Nephron (organoid): ENCODE measurements at regions not wholly inside any gene's neighbourhood (a gene's known extent, or its start where the extent isn't known, plus 50 kb on each side); places are given as distances from the start of the nearest gene placed in this dataset.
A peak's percentile ranks its signal among the peaks of the same experiment; 100 is the strongest.

Experiments used
- H3K27ac Mint-ChIP-seq, 3 experiments: 2 replicates each; pipeline ENCODE4 v1.8.0; 2020; ENCODE audit warnings: mixed read lengths in 3 of 3, mild to moderate bottlenecking in 2 of 3, moderate library complexity in 1 of 3
- H3K27me3 Mint-ChIP-seq: 2 replicates; pipeline ENCODE4 v1.8.0; 2021; ENCODE audit warnings: low read depth, mild to moderate bottlenecking, moderate library complexity, mixed read lengths
- H3K36me3 Mint-ChIP-seq: 2 replicates; pipeline ENCODE4 v1.8.0; 2020; ENCODE audit warnings: low read depth, mixed read lengths
- H3K4me1 Mint-ChIP-seq: 2 replicates; pipeline ENCODE4 v1.8.0; 2020; ENCODE audit warnings: mixed read lengths
- H3K4me3 Mint-ChIP-seq, 3 experiments: 2 replicates each; pipeline ENCODE4 v1.8.0; 2020; ENCODE audit warnings: mild to moderate bottlenecking in 3 of 3, mixed read lengths in 3 of 3, moderate library complexity in 2 of 3
- H3K9me3 Mint-ChIP-seq: 2 replicates; pipeline ENCODE4 v1.8.0; 2020; ENCODE audit warnings: mixed read lengths
- CTCF ChIP-seq, 3 experiments: fragments of 200-600 bp; sonication (generic); IDR thresholded peaks; one replicate each; pipeline ENCODE4 v1.5.0; 2021; ENCODE audit warnings: antibody characterized with exemption in 3 of 3; ENCODE audit not compliant: unreplicated experiment in 3 of 3

GRCh38 chr3:124562769-124563168, 167.5 kb upstream of the UMPS start:
- Mint-ChIP-seq H3K9me3 (no peaks in the 10 kb centered on the region), H3K27ac (no peak overlapping the region), H3K27me3 (peaks cover 4% of the 10 kb centered on the region), H3K4me3 (no peak overlapping the region), H3K36me3 (no peaks in the 10 kb centered on the region), H3K4me1 (peaks cover 47% of the 10 kb centered on the region)
- TF ChIP-seq CTCF (IDR thresholded peaks at IDR 0.05; ENCODE audit: unreplicated experiment in 3 of 3), result no peak

GRCh38 chr3:124563376-124563775, 166.9 kb upstream of the UMPS start:
- Mint-ChIP-seq H3K27me3 (peaks cover 4% of the 10 kb centered on the region), H3K4me1 (peaks cover 44% of the 10 kb centered on the region), H3K36me3 (no peaks in the 10 kb centered on the region), H3K9me3 (no peaks in the 10 kb centered on the region), H3K4me3 (no peak overlapping the region), H3K27ac (no peak overlapping the region)
- TF ChIP-seq CTCF (IDR thresholded peaks at IDR 0.05; ENCODE audit: unreplicated experiment in 3 of 3), result no peak

- Mint-ChIP-seq H3K4me1 (peaks cover 28% of the 10 kb centered on the region), H3K9me3 (no peaks in the 10 kb centered on the region), H3K4me3 (no peak overlapping the region)
Observed at GRCh38 chr3:124565013-124565412, 165.2 kb upstream of the UMPS start.

GRCh38 chr3:124565551-124565950, 164.7 kb upstream of the UMPS start:
- H3K36me3 Mint-ChIP-seq, result no peaks in the 10 kb centered on the region
- TF ChIP-seq CTCF (IDR thresholded peaks at IDR 0.05; ENCODE audit: unreplicated experiment in 3 of 3), result no peak

More at GRCh38 chr3:124565013-124565412, 165.2 kb upstream of the UMPS start:
- H3K36me3 Mint-ChIP-seq, result no peaks in the 10 kb centered on the region
- peak; percentile 83 to 96 (median 91) for TF ChIP-seq CTCF (IDR thresholded peaks at IDR 0.05; ENCODE audit: unreplicated experiment in 3 of 3)
- H3K27ac Mint-ChIP-seq, result no peak overlapping the region
- H3K27me3 Mint-ChIP-seq, result peaks cover 4% of the 10 kb centered on the region

GRCh38 chr3:124566701-124567100, 163.6 kb upstream of the UMPS start:
- peaks cover 11% of the 10 kb centered on the region for H3K4me1 Mint-ChIP-seq
- H3K27ac Mint-ChIP-seq, result peak overlapping the region in 1 of 3 experiments; percentile 46
- H3K4me3 Mint-ChIP-seq, result no peak overlapping the region
- no peak for TF ChIP-seq CTCF (IDR thresholded peaks at IDR 0.05; ENCODE audit: unreplicated experiment in 3 of 3)
- no peaks in the 10 kb centered on the region for H3K9me3 Mint-ChIP-seq
- no peaks in the 10 kb centered on the region for H3K36me3 Mint-ChIP-seq
- H3K27me3 Mint-ChIP-seq, result peaks cover 4% of the 10 kb centered on the region

More at GRCh38 chr3:124565551-124565950, 164.7 kb upstream of the UMPS start:
- peaks cover 23% of the 10 kb centered on the region for H3K4me1 Mint-ChIP-seq
- peaks cover 4% of the 10 kb centered on the region for H3K27me3 Mint-ChIP-seq
- H3K27ac Mint-ChIP-seq, result no peak overlapping the region
- no peaks in the 10 kb centered on the region for H3K9me3 Mint-ChIP-seq
- H3K4me3 Mint-ChIP-seq, result no peak overlapping the region

GRCh38 chr3:124567179-124567578, 163.1 kb upstream of the UMPS start:
- no peaks in the 10 kb centered on the region for H3K36me3 Mint-ChIP-seq
- no peak overlapping the region for H3K4me3 Mint-ChIP-seq
- no peak overlapping the region for H3K27ac Mint-ChIP-seq
- H3K27me3 Mint-ChIP-seq, result peaks cover 4% of the 10 kb centered on the region
- H3K9me3 Mint-ChIP-seq, result no peaks in the 10 kb centered on the region
- TF ChIP-seq CTCF (IDR thresholded peaks at IDR 0.05; ENCODE audit: unreplicated experiment in 3 of 3), result no peak
- peaks cover 11% of the 10 kb centered on the region for H3K4me1 Mint-ChIP-seq
